Renal cortical epithelial cell (primary cell): ENCODE measurements at regions not wholly inside any gene's neighbourhood (a gene's known extent, or its start where the extent isn't known, plus 50 kb on each side); places are given as distances from the start of the nearest gene placed in this dataset.
"Not testable (repeated sequence)": the region's sequence is repeated elsewhere in the genome, so short reads cannot be mapped to it uniquely, and the experiment has no call there.

Source experiments
- DNase-seq: peaks from one replicate; pipeline ENCODE4 v3.0.0-alpha.2; 2011; ENCODE audit warnings: low read depth

DNA sequence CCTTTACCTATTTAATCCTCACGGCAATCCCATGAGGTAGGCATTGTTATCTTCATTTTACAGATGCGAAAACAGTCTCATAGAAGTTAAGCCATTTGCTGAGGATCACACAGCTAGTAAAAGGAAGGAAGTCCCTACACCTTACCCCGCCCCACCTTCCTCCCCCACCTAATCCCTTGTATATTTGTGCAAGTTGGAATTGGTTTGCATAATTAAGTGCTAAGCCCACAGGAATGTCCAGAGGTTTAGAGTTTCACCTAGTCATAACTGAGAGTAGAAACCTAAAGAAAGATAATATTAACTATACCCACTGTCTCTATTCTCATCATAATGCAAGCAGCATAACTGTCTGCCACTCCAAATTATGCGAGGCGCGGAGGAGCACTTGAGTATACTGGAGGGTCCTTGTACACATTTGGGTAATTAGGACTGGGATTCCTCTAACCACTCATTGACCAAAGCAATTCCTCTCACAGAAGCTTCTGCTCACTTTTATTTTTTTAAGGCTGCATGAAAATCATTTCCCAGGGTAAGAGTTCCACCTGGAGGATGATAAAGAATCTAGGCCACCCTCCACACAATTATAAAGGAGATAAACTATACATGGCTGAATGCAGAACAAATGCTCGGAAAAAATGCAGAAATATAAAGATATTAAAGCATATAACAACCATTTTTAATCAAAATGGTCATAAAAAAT lies 199.9 kb downstream of the FAM181B start:
- DNase-seq = no peak

DNA sequence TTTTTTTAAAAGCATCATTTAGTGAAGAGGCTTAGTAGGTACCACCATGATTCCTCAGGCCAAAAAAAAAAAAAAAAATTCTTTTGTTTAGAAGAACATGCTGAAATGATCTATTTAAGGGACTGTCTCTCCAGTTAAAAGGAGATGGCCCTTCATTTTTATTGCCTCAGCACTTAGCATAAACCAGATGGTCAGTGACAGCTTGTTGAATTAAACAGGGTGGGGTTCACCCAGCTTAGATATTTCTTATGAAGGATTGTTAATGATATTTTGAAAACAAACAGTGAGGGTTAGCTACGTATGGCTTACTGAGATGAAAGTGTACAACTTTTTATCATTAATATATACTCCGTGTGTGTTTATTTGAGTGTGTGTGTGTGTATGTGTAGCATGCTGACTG lies 203.7 kb downstream of the FAM181B start:
- no peak for DNase-seq

DNA sequence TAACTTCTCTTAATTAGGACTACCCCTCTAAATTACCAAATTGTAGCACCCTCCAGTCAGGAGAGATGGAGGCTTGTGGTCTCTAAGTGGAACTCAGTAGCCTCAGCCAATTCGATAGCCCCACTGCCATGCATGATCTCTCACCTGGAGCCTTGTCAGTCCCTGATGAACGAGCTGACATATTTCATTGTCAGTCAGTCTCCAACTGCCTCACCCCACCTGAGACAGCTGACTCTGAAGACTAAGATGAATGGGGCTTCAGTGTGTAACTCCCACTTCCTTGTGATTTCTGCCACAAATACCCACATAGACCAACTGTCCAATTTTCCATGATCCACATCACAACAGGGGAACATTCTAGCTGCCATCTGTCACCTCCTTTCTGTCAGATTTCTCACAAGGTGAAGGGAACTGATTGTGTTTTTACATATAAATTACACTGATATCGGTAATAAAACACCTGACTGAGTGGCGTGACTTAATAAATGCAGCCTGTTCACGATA lies 206.5 kb downstream of the FAM181B start:
- no peak for DNase-seq

DNA sequence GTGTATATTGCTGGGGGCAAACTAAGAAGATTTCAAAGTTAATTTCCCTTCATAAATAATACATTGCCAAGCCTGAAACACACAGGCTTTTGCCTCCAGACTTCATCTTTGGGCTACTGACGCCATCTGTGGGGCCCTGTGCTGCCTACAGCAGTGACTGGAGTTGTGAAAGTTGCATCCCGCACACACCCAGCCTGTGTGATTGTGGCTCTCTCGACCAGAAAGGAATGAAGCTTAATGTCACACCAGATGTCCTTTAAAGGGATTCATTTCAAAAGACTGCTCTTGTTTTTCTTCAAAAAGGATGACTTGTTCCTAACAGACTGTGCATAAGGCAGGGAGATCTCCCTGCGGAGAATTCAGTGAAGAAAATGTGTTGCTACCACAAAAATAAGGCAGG lies 210.5 kb downstream of the FAM181B start:
- no peak for DNase-seq

DNA sequence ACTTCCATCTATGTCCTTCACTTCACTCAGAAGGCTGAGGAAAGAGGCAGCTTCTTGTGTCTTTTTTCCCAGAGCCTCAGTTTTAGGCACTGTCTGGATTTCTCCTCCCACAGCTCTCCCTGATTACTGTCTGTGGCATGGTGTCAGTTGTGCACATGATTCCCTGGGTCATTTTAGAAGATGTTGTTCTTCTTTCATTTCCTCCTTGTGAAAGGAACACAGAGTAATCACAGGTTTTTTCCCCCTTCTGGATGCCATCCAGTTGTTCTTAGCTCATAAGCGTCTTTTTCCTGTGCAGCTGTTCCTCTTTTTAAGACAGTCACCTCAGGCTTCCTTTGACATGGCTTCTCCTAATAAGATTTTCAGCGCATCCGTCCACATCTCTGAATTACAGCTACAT lies 212.2 kb downstream of the FAM181B start:
- no peak for DNase-seq

DNA sequence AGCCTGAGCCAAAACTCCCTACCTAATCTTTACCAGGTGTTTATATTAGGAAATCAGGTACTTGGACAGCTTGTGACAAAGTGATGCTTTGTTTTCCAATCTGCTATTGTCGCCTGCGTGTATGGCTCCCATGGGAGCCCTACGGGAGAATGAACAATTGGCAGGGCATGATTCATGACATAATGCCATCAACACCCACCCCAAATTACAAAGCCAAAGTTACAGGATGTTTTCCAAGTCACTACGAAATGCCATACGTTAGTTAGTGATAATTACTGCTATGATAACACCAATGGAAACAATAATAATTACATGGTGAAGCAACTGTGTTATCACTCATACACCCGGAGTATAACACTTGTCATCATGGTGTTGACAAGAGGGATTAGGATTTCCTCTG lies 226.4 kb downstream of the FAM181B start:
- DNase-seq = no peak

DNA sequence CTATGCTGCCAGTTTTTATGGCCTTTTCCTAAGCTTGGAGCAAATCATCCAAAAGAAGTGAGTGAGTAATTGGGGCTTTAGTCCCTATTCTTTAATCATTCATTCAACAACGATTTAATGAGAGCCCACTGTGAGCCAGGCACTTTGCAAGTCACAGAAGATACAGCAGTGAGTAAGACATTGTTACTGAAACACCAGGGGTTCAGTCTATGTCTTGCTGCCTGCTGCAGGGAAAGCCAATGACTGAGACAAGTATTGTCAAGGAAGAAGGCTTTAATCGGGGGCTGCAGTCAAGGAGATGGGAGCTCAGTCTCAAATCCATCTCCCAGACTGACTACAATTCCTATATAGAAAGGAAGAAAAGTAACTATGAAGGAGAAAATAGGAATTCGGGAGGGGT lies 228.3 kb downstream of the FAM181B start:
- DNase-seq = no peak

DNA sequence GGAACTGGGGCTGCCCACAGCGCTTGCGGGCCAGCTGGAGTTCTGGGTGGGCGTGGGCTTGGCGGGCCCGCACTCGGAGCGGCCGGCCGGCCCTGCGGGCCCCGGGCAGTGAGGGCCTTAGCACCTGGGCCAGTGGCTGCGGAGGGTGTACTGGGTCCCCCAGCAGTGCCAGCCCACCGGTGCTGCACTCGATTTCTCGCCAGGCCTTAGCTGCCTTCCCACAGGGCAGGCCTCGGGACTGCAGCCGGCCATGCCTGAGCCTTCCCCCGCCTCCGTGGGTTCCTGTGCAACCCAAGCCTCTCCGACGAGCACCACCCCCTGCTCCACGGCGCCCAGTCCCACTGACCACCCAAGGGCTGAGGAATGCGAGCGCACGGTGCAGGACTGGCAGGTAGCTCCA lies 232.5 kb downstream of the FAM181B start:
- DNase-seq = not testable (repeated sequence)

DNA sequence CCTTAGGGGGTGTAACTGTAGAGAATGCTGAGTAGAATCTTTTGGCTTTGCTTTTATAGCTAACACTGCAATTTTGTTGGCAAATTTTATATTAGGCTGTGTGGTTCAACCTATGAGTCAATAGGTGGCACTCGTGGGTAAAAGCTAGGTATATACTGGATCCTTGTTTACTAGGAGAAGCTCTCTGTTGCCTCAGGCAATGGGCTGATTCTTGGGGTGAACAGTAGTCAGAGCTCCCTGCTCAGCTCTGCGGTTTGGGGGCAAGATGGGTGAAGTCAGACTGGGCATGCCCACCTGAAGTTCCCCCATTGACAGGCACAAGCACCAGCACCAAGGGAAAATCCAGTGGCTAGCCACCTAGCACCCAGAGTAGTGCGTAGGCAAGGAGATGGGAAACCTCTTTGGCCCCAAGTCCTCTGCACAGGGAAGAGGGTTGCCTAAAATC lies 238.7 kb downstream of the FAM181B start:
- peak; percentile 2 for DNase-seq

DNA sequence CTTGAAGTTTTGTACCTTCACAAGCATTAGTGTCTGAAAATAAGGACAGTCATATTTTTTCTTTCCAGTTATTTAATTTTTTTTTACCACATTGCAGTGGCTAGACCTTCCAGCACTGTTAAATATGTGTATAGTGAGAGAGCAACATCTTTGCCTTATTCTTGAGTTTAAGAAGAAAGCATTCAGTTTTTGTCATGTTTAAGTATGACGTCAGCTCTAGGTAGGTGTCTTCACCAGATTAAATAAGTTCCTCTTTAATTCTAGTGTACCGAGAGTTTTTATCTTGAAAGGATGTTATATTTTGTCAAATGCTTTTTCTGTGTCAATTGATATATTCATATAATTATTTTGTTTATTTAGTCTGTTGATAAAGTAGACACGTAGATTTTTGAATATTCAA lies 258.8 kb downstream of the FAM181B start:
- DNase-seq = no peak

DNA sequence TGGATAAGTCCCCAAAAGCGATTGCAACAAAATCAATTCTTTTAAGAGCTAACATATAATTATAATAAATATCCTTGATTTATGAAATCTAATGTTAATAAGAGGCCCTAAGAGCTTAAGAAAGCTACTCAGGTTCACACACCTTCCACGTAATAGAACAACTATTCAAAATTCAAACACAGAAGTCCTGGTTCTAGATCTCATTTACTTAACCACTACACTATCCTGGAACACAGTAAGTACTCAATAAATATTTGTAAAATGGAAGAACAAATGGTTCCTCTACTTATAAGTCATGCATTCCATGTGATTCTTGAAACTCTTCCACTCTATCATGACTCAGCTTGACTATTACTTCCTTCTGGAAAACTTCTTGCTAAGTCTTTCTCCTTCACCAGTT lies 268.2 kb downstream of the FAM181B start:
- peak; percentile 1 for DNase-seq

DNA sequence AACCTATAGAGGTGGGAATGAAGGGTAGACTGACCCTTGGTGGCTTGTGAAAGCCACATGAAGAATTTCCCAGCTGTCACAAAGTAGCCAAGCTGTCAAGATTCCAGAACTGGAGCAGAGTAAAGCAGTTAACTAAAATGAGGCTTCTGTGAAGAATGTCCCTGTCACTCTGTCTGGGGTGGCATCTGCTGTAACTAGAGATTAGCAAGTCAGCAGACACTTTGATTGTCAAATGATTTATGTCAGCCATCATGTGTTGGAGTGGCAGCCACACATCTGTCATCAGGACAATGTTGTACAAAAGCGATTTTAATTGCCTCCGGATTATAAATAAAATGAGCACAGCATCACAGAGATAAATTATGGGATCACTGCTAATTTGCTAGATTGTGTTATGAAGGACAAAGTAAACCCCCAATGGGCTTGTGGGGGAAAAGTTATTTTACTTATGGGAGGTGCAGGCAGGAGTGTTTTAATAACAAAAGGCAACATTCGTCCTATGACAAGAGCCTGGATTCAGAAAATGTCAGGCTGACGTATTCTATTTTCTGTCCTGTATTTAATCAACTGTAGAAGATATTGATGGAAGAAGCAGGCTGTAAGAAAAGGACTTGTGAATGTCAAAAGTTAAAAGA lies 270.9 kb downstream of the FAM181B start:
- no peak for DNase-seq

DNA sequence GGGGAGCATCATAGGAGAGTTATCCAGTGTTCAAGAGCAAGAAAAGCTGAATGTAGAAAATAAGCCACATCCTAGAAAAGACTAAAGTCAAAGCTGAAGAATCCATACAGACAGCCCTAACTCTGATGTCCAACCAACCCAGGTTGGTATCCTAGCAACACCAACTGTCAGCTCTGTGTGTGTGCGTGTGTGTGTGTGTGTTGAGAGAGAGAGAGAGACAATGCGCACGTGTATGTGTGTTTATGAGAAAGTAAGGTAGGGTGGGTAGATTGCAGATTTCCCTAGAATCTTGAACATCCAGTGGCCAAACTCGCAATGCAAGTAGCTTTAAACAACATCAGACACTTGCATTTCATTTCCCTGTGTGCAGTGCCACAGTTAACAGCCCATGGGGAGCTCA lies 274.9 kb downstream of the FAM181B start:
- no peak for DNase-seq

DNA sequence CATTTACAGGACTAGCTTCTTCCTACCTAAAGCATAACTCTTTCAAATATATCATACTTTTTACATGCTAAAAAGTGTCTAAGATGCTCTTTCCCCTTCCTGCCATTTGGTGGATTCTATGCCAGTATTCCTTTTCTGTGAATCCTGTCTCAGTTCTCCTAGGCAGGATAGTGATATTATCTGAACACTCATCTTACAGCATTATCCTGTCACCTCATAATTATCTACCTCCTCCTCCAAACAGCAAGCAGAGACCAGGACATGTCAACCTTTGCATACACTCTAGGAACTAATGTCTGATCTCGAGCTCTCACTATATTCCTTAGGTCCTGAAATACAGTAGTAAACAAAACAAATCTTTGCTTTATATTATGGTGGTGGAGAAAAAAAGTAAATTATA lies 275.5 kb downstream of the FAM181B start:
- no peak for DNase-seq

DNA sequence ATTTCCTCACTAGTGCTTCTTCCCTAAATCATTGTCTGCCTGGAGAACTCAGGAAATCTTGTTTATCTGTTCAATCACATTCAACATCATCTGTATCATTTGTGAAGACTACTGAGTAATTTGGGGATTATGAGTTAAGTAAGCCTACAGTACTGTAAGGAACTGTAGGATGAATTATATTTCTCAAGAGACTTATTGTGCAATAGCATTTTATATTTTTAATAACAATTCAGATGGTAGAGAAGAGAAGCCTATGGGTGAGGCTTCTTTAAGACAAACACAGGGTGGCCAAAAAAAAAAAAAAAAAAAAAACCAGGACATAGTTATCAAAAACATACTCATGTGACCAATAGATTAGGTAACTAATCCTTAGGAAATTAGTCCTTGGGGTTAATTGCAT lies 282.7 kb downstream of the FAM181B start:
- DNase-seq = no peak

DNA sequence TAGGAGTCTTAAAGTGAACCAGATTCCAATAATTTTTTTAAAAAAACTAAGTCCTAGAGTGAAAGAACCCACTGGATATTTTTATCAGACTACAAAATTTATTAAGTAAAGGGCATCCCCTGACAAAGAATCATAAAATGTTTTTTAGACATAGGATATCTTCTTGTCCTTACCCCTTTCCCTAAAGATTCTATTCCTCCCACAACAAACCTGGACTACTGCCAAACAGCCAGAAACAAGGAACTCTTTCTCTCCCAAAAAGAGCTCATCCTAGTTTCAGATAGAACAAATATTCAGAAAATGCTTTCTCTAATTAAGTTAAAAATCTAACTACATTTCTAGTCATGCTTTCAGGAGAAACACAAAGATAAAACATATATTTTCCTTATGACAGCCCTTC lies 327.1 kb downstream of the FAM181B start:
- DNase-seq = no peak

DNA sequence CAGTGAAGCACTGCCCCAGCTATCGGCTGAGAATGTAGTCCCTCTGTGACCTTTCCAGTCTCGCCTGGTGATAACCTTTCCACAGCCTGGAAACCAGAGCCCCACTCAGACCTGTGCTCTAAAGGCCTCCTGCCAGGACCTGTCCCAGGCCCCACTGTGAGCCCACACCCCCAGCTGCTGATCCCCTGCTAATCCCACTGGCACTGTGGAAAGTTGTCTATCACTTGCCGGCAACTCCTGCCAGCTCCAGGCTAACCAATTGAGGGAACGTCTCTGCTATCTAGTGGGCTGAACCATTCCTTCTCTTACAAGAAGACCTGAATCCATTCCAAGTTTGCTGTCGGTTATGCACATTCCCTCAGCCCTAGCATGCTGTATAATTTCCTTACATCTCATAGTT lies 328.2 kb downstream of the FAM181B start:
- DNase-seq = no peak

DNA sequence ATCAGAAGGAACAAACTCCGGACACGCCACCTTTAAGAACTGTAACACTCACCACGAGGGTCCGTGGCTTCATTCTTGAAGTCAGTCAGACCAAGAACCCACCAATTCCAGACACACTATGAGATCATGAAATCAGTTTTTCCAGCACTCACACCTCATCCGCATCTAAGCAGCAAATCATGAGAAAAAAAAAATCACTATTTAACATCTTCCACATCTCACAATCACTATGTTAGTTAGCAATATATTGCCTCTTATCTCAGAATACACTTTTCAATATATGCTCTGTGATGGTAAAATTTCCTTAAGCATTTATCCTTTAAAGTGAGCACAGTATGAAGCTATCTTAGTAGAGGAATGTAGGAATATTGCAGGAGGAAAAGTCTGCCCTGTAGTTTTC lies 328.7 kb downstream of the FAM181B start:
- DNase-seq = no peak

DNA sequence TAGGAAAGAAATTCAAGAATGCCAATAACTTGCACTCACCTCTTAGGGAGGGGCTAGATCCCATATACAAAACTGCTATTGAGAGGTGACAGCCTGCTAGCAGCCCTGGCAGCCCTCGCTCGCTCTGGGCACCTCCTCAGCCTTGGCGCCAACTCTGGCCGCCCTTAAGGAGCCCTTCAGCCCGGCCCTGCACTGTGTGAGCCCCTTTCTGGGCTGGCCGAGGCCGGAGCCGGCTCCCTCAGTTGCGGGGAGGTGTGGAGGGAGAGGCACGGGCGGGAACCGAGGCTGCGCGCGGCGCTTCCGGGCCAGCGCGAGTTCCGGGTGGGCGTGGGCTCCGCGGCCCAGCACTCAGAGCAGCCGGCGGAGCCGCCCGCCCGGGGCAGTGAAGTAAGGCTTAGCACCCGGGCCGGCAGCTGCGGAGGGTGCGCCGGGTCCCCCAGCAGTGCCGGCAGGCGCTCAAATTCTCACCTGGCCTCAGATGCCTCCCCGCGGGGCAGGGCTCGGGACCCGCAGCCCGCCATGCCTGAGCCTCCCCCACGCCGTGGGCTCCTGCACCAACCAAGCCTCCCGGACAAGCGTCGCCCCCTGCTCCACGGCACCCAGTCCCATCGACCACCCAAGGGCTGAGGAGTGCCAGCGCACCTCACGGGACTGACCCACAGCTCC lies 329.9 kb downstream of the FAM181B start:
- DNase-seq = no peak

DNA sequence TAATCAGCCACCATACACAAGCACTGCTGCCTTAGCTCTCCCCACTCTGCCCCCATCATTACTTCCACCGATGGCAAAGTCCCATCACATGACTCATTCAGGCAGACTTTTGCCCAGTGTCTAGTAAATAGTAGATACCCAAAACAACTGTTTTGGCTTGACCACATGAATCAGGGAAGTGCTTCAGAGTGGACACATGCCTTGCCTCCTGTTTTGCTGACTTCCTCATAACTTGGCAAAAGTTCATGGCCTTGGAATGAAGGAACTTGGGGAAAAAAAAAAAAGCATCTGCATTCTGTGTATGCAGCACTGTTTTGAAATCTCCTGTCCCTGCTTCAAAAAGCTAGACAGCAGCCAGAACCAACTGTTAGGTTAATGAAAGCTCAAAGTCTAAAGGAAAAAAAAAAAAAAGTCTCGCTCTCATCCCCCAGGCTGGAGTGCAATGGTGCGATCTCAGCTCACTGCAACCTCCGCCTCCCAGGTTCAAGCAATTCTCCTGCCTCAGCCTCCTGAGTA lies 335.3 kb downstream of the FAM181B start:
- peak; percentile 63 for DNase-seq

DNA sequence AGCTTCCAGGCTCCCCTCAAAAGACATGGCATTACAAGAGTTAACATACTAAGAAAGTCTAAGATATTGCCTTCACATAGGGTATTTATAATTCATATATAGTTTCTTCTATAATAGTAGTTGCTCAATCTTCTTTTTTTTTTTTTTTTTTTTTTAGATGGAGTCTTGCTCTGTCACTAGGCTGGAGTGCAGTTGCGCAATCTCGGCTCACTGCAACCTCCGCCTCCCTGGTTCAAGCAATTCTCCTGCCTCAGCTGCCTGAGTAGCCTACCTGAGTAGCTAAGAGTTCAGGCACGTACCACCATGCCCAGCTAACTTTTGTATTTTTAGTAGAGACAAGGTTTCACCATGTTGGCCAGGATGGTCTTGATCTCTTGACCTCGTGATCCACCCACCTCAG lies 337.0 kb downstream of the FAM181B start:
- DNase-seq = not testable (repeated sequence)

DNA sequence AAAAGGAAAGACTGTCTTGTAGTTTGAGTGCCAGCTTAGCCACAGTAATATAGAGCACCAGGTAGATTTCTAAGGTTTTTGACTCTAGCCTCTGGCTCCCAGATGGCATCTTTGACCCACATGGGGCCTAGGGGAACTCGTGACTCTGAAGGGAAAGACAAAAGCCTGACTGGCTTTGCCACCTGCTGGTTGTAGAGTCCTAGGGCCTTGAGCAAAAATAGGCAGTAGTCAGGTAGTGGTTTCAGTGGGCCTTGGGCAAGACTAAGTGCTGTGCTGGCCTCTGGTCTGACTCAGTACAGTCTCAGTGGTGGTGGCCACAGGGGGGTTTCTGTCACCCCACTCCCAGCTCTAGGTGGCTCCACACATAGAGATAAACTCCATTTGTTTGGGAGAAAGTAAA lies 349.4 kb downstream of the FAM181B start:
- DNase-seq = no peak
